ENCODE measurements at regions not wholly inside any gene's neighbourhood (a gene's known extent, or its start where the extent isn't known, plus 50 kb on each side); places are given as distances from the start of the nearest gene placed in this dataset.

DNA sequence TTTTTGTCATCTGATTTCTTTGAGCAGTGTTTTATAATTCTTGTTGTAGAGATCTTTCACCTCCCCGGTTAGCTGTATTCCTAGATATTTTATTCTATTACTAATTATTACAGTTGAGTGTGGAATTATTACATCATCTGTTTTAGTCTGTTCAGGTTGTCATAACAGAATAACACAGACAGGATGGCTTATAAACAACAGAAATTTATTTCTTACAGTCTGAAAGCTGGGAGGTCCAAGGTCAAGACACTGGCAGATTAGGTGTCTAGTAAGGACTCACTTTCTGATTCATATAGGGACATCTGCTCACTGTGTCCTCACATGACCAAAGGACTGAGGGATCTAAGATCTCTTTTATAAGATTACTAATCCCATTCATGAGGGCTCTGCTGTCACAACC is 121.3 kb upstream of the THBS1 start:
- no peak overlapping the region for H3K27ac ChIP-seq (ENCODE audit: insufficient read depth, low read depth, low read length, poor library complexity, severe bottlenecking)
- H3K36me3 ChIP-seq (ENCODE audit: control insufficient read depth, insufficient read depth, low read length) = no peaks in the 10 kb centered on the region
- no peak overlapping the region for H3K4me3 ChIP-seq (ENCODE audit: insufficient read depth, low read depth, low read length)
- H3K4me1 ChIP-seq (ENCODE audit: control insufficient read depth, insufficient read depth, low read length) = no peaks in the 10 kb centered on the region
- no peaks in the 10 kb centered on the region for H3K27me3 ChIP-seq (ENCODE audit: control insufficient read depth, insufficient read depth, low read length, poor library complexity, severe bottlenecking)
- no CpG with 5 or more reads among the region's 1 CpG for WGBS, 2 experiments
- no peaks in the 10 kb centered on the region for H3K9me3 ChIP-seq (ENCODE audit: control insufficient read depth, low read length)

DNA sequence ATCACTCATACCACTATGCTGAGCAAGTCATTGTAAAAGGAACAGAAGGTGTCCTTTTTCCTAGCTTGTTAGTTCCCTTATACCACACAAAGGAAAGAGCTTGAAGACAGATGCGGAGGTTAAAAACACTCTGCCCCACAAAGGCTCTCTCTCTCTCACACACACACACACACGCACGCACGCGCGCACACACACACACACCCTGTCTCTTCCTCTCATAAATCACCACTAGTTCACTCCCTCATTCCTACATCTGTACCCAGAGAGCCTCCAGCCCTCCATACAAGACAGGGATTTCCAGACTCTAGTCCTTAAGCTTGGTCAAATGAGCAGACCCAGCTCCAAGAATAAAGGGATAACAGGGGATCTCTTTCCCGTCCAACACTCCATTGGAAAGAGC is 120.1 kb upstream of the THBS1 start:
- Histone ChIP-seq H3K36me3 (ENCODE audit: control insufficient read depth, insufficient read depth, low read length) (no peaks in the 10 kb centered on the region), H3K27me3 (ENCODE audit: control insufficient read depth, insufficient read depth, low read length, poor library complexity, severe bottlenecking) (no peaks in the 10 kb centered on the region), H3K4me3 (ENCODE audit: insufficient read depth, low read depth, low read length) (no peak overlapping the region), H3K27ac (ENCODE audit: insufficient read depth, low read depth, low read length, poor library complexity, severe bottlenecking) (no peak overlapping the region), H3K4me1 (ENCODE audit: control insufficient read depth, insufficient read depth, low read length) (no peaks in the 10 kb centered on the region), H3K9me3 (ENCODE audit: control insufficient read depth, low read length) (no peaks in the 10 kb centered on the region)
- 88% methylated on average over 7 of the region's 7 CpGs for WGBS, 2 experiments

DNA sequence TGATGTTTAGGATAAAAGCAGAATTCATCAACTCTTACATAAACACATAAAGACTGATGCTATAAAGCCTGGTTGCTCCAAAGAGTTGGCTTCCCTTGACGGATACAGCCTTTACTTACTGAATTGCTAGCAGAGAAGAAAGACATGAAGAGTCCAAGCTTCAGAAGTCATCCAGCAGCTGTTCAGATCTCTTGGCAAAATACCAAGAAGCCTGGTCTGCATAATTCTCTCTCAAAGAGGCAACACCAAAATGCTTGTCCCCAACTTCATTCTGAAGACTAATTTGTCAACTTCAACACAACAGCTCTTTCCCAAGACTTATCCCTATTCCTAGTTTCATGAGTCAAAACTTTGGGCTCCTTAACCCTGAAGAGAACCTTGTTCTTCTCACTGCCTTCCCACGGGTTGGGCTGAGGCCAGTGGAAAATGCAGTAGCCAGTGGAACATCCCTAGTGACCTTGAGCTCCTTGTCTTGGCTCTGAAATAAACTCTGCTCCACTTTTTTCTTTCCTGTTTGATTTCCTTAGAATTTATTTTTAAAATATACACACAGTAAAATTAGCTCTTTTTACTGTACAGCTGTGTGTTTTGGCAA is 119.2 kb upstream of the THBS1 start:
- Histone ChIP-seq H3K9me3 (ENCODE audit: control insufficient read depth, low read length) (no peaks in the 10 kb centered on the region), H3K4me3 (ENCODE audit: insufficient read depth, low read depth, low read length) (no peak overlapping the region), H3K4me1 (ENCODE audit: control insufficient read depth, insufficient read depth, low read length) (no peaks in the 10 kb centered on the region), H3K36me3 (ENCODE audit: control insufficient read depth, insufficient read depth, low read length) (no peaks in the 10 kb centered on the region), H3K27ac (ENCODE audit: insufficient read depth, low read depth, low read length, poor library complexity, severe bottlenecking) (no peak overlapping the region), H3K27me3 (ENCODE audit: control insufficient read depth, insufficient read depth, low read length, poor library complexity, severe bottlenecking) (no peaks in the 10 kb centered on the region)
- WGBS, 2 experiments = 91 to 96% methylated on average over 2 of the region's 2 CpGs

DNA sequence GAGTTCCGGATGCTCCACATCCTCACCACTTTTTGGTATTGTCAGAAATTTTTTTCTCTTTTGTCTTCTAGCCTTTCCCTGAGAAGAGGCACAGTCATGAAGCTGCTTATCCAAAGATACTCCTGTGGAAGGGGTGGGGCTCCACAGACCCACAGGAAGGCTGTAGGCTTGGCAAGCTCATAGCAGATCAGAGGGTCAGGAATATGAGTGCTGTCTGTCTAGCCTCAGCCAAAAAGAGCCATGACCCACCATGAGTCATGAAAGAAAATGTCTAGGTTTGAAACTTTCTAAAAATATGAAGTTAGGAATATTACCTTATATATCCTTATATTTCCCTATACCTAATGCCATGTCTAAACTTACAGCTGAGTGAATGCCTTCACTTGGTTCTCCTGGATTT is 118.2 kb upstream of the THBS1 start:
- 88 to 100% methylated on average over 1 of the region's 1 CpG for WGBS, 2 experiments

DNA sequence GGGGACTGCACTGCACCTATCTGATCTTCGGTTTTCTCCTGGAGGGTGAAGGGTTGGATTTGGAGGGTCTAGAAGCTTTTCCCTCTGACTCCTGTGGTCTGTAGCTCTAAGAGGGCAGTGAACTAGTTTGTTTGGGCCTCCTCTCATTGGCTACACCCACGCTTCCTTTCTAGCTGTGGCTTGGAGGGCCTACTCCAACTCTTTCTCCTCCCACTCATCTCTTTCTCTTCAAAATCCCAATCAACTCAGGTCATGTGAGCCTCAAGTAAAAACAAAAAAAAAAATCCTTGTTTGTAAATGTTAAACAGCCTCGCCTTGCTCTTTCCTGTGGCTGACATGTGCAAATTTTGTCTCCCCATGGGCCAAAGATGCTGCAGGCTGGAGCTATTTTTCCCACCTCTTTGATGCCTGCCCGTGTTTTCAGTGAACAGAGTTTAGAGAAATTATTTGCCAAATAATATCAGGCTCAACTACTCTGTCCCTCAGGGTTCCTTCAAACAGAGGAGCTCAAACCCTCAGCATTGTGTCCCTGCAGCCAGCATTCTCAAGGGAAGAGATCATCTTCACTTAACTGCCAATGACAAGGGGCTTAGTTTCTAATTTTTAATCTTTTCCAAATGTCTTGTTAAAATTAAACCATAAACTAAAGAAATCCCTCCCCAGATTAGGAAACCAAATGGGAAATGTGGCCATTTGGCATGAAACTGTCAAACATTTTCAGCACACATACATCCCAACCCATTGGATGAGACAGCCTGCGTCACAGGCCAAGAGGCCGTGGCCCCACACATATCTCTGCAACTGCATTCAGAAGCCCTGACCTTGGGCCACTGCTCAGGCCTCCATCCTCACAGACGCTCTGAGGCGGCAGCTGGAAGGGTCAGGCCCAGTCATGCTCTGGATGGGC is 114.8 kb upstream of the THBS1 start:
- no peak overlapping the region for H3K27ac ChIP-seq (ENCODE audit: insufficient read depth, low read depth, low read length, poor library complexity, severe bottlenecking)
- no peaks in the 10 kb centered on the region for H3K9me3 ChIP-seq (ENCODE audit: control insufficient read depth, low read length)
- WGBS, 2 experiments = 90 to 91% methylated on average over 8 of the region's 8 CpGs
- no peaks in the 10 kb centered on the region for H3K4me1 ChIP-seq (ENCODE audit: control insufficient read depth, insufficient read depth, low read length)
- H3K4me3 ChIP-seq (ENCODE audit: insufficient read depth, low read depth, low read length) = no peak overlapping the region
- no peaks in the 10 kb centered on the region for H3K36me3 ChIP-seq (ENCODE audit: control insufficient read depth, insufficient read depth, low read length)
- H3K27me3 ChIP-seq (ENCODE audit: control insufficient read depth, insufficient read depth, low read length, poor library complexity, severe bottlenecking) = no peaks in the 10 kb centered on the region

More for the DNA sequence above, 118.2 kb upstream of the THBS1 start:
- no peaks in the 10 kb centered on the region for H3K4me1 ChIP-seq (ENCODE audit: control insufficient read depth, insufficient read depth, low read length)
- H3K27me3 ChIP-seq (ENCODE audit: control insufficient read depth, insufficient read depth, low read length, poor library complexity, severe bottlenecking) = no peaks in the 10 kb centered on the region
- H3K27ac ChIP-seq (ENCODE audit: insufficient read depth, low read depth, low read length, poor library complexity, severe bottlenecking) = no peak overlapping the region
- H3K36me3 ChIP-seq (ENCODE audit: control insufficient read depth, insufficient read depth, low read length) = no peaks in the 10 kb centered on the region
- no peak overlapping the region for H3K4me3 ChIP-seq (ENCODE audit: insufficient read depth, low read depth, low read length)
- H3K9me3 ChIP-seq (ENCODE audit: control insufficient read depth, low read length) = no peaks in the 10 kb centered on the region

DNA sequence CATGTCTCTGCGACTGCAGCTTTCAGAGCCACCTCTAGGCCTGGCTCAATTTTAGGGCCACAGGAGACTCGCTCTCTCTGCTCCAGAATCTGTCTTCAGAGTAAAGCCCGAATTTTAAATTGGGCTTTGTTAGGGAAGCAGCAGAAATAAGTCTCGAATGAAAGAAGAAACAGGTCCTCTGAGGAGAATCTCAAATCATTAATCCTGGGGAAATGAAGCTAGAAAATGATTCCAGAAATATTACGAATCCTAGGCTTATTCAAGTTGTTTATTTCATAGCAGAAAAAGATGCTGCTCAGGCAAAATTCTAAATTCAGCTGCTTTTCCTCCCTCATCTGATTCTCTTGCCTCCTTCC is 114.2 kb upstream of the THBS1 start:
- Histone ChIP-seq H3K36me3 (ENCODE audit: control insufficient read depth, insufficient read depth, low read length) (no peaks in the 10 kb centered on the region), H3K9me3 (ENCODE audit: control insufficient read depth, low read length) (no peaks in the 10 kb centered on the region), H3K4me1 (ENCODE audit: control insufficient read depth, insufficient read depth, low read length) (no peaks in the 10 kb centered on the region), H3K27ac (ENCODE audit: insufficient read depth, low read depth, low read length, poor library complexity, severe bottlenecking) (no peak overlapping the region), H3K27me3 (ENCODE audit: control insufficient read depth, insufficient read depth, low read length, poor library complexity, severe bottlenecking) (no peaks in the 10 kb centered on the region), H3K4me3 (ENCODE audit: insufficient read depth, low read depth, low read length) (no peak overlapping the region)
- whole genome bisulfite sequencing, 2 experiments = 93 to 94% methylated on average over 5 of the region's 5 CpGs

DNA sequence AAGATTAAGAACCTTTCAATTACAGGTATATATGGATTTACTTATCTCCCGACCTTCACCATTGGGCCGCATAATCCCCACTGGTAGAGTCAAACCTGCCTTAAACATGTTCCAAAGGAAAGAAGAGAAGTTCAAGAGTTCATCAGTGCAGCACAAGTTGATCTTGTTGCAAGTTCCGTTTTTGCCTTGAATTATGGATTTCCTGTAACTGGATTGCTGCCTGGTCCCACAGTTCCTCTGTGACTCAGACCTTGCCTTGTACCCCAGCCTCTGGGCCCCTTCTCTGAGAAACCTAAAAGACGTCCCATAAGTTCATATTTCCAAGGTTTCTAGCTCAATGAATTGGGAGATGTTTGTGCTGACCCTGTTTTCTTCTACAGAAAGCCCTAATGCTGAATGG is 112.5 kb upstream of the THBS1 start:
- H3K9me3 ChIP-seq (ENCODE audit: control insufficient read depth, low read length) = no peaks in the 10 kb centered on the region
- WGBS, 2 experiments = 95 to 96% methylated on average over 4 of the region's 4 CpGs

DNA sequence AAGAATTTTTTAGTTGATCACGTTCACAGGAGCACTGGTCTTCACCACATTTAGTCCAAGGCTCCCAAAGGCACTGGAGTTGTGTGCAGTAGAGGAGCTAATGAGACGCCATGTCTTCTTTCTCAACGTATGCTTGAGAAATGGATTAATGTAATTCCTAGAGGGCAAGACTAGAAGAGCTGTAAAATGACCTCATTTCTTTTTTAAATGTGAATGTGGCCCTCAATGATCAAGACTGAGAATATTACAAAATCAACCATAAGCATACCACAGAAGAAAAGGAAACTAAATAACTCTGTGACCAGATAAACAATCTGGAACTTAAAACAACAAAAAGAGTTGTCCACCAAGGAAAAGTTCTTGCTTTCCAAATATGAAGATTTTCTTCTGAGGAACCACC is 112.1 kb upstream of the THBS1 start:
- Histone ChIP-seq H3K4me1 (ENCODE audit: control insufficient read depth, insufficient read depth, low read length) (no peaks in the 10 kb centered on the region), H3K9me3 (ENCODE audit: control insufficient read depth, low read length) (no peaks in the 10 kb centered on the region), H3K36me3 (ENCODE audit: control insufficient read depth, insufficient read depth, low read length) (no peaks in the 10 kb centered on the region), H3K27ac (ENCODE audit: insufficient read depth, low read depth, low read length, poor library complexity, severe bottlenecking) (no peak overlapping the region), H3K27me3 (ENCODE audit: control insufficient read depth, insufficient read depth, low read length, poor library complexity, severe bottlenecking) (no peaks in the 10 kb centered on the region), H3K4me3 (ENCODE audit: insufficient read depth, low read depth, low read length) (no peak overlapping the region)
- 92 to 99% methylated on average over 3 of the region's 3 CpGs for WGBS, 2 experiments

More for the DNA sequence above, 112.5 kb upstream of the THBS1 start:
- no peak overlapping the region for H3K4me3 ChIP-seq (ENCODE audit: insufficient read depth, low read depth, low read length)
- H3K27ac ChIP-seq (ENCODE audit: insufficient read depth, low read depth, low read length, poor library complexity, severe bottlenecking) = no peak overlapping the region
- no peaks in the 10 kb centered on the region for H3K4me1 ChIP-seq (ENCODE audit: control insufficient read depth, insufficient read depth, low read length)
- no peaks in the 10 kb centered on the region for H3K27me3 ChIP-seq (ENCODE audit: control insufficient read depth, insufficient read depth, low read length, poor library complexity, severe bottlenecking)
- H3K36me3 ChIP-seq (ENCODE audit: control insufficient read depth, insufficient read depth, low read length) = no peaks in the 10 kb centered on the region

DNA sequence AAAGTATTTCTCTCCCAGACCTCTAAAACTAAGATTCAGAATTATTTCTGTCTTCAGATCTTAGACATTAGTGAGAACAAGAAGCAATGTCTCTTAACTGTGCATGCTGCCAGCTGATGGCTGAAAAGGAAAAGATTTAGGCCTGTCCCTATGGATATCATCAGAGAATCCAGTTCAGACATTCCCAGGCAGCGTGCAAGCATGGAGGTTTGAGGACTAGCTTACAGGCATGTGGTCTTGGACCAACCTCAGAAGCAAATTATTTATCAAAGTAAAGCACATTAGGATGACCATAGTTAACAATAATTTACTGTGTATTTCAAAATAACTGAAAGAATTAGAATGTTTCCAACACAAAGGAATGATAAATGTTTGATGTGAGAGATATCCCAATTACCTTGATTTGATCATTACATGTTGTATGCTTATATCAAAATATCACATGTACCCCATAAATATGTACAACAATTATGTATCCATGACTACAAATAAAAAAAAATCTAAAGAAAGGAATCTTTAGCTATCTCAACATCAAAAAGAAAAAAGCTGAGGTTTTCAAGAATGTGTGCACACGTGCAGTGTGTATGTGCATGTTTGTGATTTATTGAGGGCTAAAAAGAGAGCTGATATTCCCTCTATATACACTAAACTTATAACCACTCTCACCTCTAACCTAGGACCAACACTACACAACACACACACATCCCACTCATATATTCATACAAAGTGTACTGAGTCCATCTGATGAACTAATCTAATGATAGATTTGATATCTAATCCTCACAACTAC is 108.9 kb upstream of the THBS1 start:
- 89 to 100% methylated on average over 1 of the region's 2 CpGs for WGBS, 2 experiments
- Histone ChIP-seq H3K27ac (ENCODE audit: insufficient read depth, low read depth, low read length, poor library complexity, severe bottlenecking) (no peak overlapping the region), H3K9me3 (ENCODE audit: control insufficient read depth, low read length) (no peaks in the 10 kb centered on the region)

DNA sequence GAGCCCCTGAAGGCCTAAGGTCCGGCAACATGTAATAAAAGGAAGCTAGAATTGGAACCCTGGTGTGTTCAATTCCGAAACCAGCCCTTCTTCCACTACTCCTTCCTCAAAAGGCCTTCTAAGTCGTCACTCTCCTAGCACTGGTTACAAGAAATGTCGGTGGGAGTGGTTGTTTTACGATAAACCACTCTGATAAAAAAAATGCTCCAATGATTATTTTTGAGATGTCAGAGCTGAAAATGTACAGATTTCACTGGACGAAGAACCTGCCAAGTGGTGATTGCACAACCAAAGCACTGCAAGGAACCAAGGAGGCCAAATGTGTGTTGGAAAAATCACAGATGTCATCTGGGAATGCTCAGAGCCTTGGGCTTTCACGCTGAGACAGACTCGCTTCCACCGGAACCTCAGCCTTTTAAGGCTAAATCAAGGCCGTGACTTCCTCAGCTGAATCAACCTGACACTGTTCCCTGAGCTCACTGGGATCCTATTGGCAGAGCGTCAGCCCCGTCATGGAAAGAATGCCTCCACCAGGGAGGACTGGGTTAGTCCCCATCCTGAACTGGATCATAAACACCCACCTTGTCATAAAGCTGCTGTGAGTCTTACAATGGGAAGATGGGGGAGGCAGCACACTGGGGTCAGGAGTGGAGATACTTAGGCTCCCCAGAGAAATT is 108.1 kb upstream of the THBS1 start:
- no peak overlapping the region for H3K27ac ChIP-seq (ENCODE audit: insufficient read depth, low read depth, low read length, poor library complexity, severe bottlenecking)
- H3K4me1 ChIP-seq (ENCODE audit: control insufficient read depth, insufficient read depth, low read length) = no peaks in the 10 kb centered on the region
- 94 to 96% methylated on average over 11 to 12 of the region's 12 CpGs for WGBS, 2 experiments

More for the DNA sequence above, 108.9 kb upstream of the THBS1 start:
- Histone ChIP-seq H3K4me1 (ENCODE audit: control insufficient read depth, insufficient read depth, low read length) (no peaks in the 10 kb centered on the region), H3K36me3 (ENCODE audit: control insufficient read depth, insufficient read depth, low read length) (no peaks in the 10 kb centered on the region), H3K27me3 (ENCODE audit: control insufficient read depth, insufficient read depth, low read length, poor library complexity, severe bottlenecking) (no peaks in the 10 kb centered on the region), H3K4me3 (ENCODE audit: insufficient read depth, low read depth, low read length) (no peak overlapping the region)

More for the DNA sequence above, 108.1 kb upstream of the THBS1 start:
- Histone ChIP-seq H3K36me3 (ENCODE audit: control insufficient read depth, insufficient read depth, low read length) (no peaks in the 10 kb centered on the region), H3K9me3 (ENCODE audit: control insufficient read depth, low read length) (no peaks in the 10 kb centered on the region), H3K27me3 (ENCODE audit: control insufficient read depth, insufficient read depth, low read length, poor library complexity, severe bottlenecking) (no peaks in the 10 kb centered on the region), H3K4me3 (ENCODE audit: insufficient read depth, low read depth, low read length) (no peak overlapping the region)
